Hepatocyte (in vitro differentiated cells): ENCODE measurements at regions not wholly inside any gene's neighbourhood (a gene's known extent, or its start where the extent isn't known, plus 50 kb on each side); places are given as distances from the start of the nearest gene placed in this dataset.

ENCODE experiments used
- DNase-seq: peaks from one replicate; pipeline ENCODE4 v3.0.0-alpha.2; 2016; ENCODE audit warnings: low spot score
- H2AFZ ChIP-seq: fragments of 200-600 bp; sonication (generic); 2 replicates; pipeline ENCODE4 v1.6.0; 2016; ENCODE audit warnings: antibody characterized with exemption, mild to moderate bottlenecking
- H3K27ac ChIP-seq: fragments of 200-600 bp; sonication (generic); 2 replicates; pipeline ENCODE4 v1.5.1; 2016; ENCODE audit warnings: mild to moderate bottlenecking
- H3K27me3 ChIP-seq: fragments of 200-600 bp; sonication (generic); 2 replicates; pipeline ENCODE4 v1.6.1; 2016
- H3K36me3 ChIP-seq: fragments of 200-600 bp; sonication (generic); replicated peaks from 2 replicates; pipeline ENCODE4 v1.5.1; 2016; ENCODE audit warnings: low read depth; ENCODE audit not compliant: insufficient read depth
- H3K4me1 ChIP-seq: fragments of 200-600 bp; sonication (generic); 2 replicates; pipeline ENCODE4 v1.5.1; 2016; ENCODE audit warnings: mild to moderate bottlenecking, moderate library complexity; ENCODE audit not compliant: insufficient read depth
- H3K4me2 ChIP-seq: fragments of 200-600 bp; sonication (generic); 2 replicates; pipeline ENCODE4 v1.6.0; 2016
- H3K4me3 ChIP-seq: fragments of 200-600 bp; sonication (generic); 2 replicates; pipeline ENCODE4 v1.5.1; 2016; ENCODE audit warnings: mild to moderate bottlenecking
- H3K79me2 ChIP-seq: fragments of 200-600 bp; sonication (generic); 2 replicates; pipeline ENCODE4 v1.6.0; 2017; ENCODE audit warnings: mild to moderate bottlenecking
- H3K9me2 ChIP-seq: fragments of 200-600 bp; sonication (generic); replicated peaks from 2 replicates; pipeline ENCODE4 v1.6.0; 2017; ENCODE audit warnings: mild to moderate bottlenecking; ENCODE audit not compliant: insufficient read depth
- H3K9me3 ChIP-seq: fragments of 200-600 bp; sonication (generic); 2 replicates; pipeline ENCODE4 v1.5.1; 2016; ENCODE audit warnings: low read depth, mild to moderate bottlenecking
- H4K20me1 ChIP-seq: fragments of 200-600 bp; sonication (generic); 2 replicates; pipeline ENCODE4 v1.6.0; 2016; ENCODE audit warnings: mild to moderate bottlenecking; ENCODE audit not compliant: insufficient read depth, poor library complexity, severe bottlenecking
- EZH2 ChIP-seq: fragments of 200-600 bp; sonication (generic); IDR thresholded peaks from 2 replicates; pipeline ENCODE4 v1.6.1; 2016; ENCODE audit warnings: antibody characterized with exemption, mild to moderate bottlenecking, borderline replicate concordance
- EZH2phosphoT487 ChIP-seq: fragments of 200-600 bp; sonication (generic); IDR thresholded peaks from one replicate; pipeline ENCODE4 v1.6.1; 2018; ENCODE audit warnings: antibody characterized with exemption, mild to moderate bottlenecking, low read depth, moderate library complexity; ENCODE audit not compliant: unreplicated experiment, severe bottlenecking
- WGBS: methylation state at CpG from one replicate; pipeline ENCODE4 v1.1.6; 2016; ENCODE audit warnings: low lambda C conversion rate; ENCODE audit errors: missing lambda C conversion rate; 5-methylcytosine and 5-hydroxymethylcytosine counted together
- TF ChIP-seq, protein P1 (sequence below): fragments of 200-600 bp; sonication (generic); IDR thresholded peaks from 2 replicates; pipeline ENCODE4 v1.5.1; 2016; ENCODE audit warnings: antibody characterized with exemption, mild to moderate bottlenecking; ENCODE audit not compliant: poor library complexity

- Histone ChIP-seq H3K9me2 (no peaks in the 10 kb centered on the region), H3K4me3 (no peak overlapping the region), H3K4me1 (peaks cover 17% of the 10 kb centered on the region), H3K27me3 (no peaks in the 10 kb centered on the region), H4K20me1 (no peaks in the 10 kb centered on the region), H3K36me3 (no peaks in the 10 kb centered on the region), H3K27ac (no peak overlapping the region), H3K4me2 (no peak overlapping the region), H3K9me3 (no peaks in the 10 kb centered on the region), H3K79me2 (no peaks in the 10 kb centered on the region), H2AFZ (no peak overlapping the region)
- no peak for DNase-seq
- TF ChIP-seq, protein P1, sequence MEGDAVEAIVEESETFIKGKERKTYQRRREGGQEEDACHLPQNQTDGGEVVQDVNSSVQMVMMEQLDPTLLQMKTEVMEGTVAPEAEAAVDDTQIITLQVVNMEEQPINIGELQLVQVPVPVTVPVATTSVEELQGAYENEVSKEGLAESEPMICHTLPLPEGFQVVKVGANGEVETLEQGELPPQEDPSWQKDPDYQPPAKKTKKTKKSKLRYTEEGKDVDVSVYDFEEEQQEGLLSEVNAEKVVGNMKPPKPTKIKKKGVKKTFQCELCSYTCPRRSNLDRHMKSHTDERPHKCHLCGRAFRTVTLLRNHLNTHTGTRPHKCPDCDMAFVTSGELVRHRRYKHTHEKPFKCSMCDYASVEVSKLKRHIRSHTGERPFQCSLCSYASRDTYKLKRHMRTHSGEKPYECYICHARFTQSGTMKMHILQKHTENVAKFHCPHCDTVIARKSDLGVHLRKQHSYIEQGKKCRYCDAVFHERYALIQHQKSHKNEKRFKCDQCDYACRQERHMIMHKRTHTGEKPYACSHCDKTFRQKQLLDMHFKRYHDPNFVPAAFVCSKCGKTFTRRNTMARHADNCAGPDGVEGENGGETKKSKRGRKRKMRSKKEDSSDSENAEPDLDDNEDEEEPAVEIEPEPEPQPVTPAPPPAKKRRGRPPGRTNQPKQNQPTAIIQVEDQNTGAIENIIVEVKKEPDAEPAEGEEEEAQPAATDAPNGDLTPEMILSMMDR, result no peak
- TF ChIP-seq EZH2phosphoT487 (no peak), EZH2 (no peak)
- 95% methylated on average over 6 of the region's 6 CpGs for WGBS
Measured at GRCh38 chr6:143586557-143586956, 75.0 kb upstream of the FUCA2 start.

GRCh38 chr6:143585716-143586115 lies 74.2 kb upstream of the FUCA2 start:
- no peaks in the 10 kb centered on the region for H4K20me1 ChIP-seq
- 84% methylated on average over 4 of the region's 4 CpGs for WGBS
- no peak overlapping the region for H3K4me2 ChIP-seq
- H3K27me3 ChIP-seq, result no peaks in the 10 kb centered on the region
- no peaks in the 10 kb centered on the region for H3K9me3 ChIP-seq
- peak overlapping the region; percentile 26 for H3K27ac ChIP-seq
- TF ChIP-seq, protein P1, result no peak
- TF ChIP-seq EZH2phosphoT487 (no peak), EZH2 (no peak)
- H2AFZ ChIP-seq, result no peak overlapping the region
- H3K36me3 ChIP-seq, result no peaks in the 10 kb centered on the region
- H3K4me1 ChIP-seq, result peaks cover 17% of the 10 kb centered on the region
- no peaks in the 10 kb centered on the region for H3K79me2 ChIP-seq
- no peaks in the 10 kb centered on the region for H3K9me2 ChIP-seq
- H3K4me3 ChIP-seq, result no peak overlapping the region
- DNase-seq, result no peak

- no peaks in the 10 kb centered on the region for H3K9me2 ChIP-seq
- H2AFZ ChIP-seq, result no peak overlapping the region
- DNase-seq, result no peak
- no peaks in the 10 kb centered on the region for H3K27me3 ChIP-seq
- H4K20me1 ChIP-seq, result no peaks in the 10 kb centered on the region
- peaks cover 17% of the 10 kb centered on the region for H3K4me1 ChIP-seq
- no peak for TF ChIP-seq EZH2
- no peak for TF ChIP-seq EZH2phosphoT487
- TF ChIP-seq, protein P1, result no peak
- H3K27ac ChIP-seq, result peak overlapping the region; percentile 26
- 86% methylated on average over 1 of the region's 1 CpG for WGBS
- no peaks in the 10 kb centered on the region for H3K36me3 ChIP-seq
- no peak overlapping the region for H3K4me2 ChIP-seq
- no peak overlapping the region for H3K4me3 ChIP-seq
- H3K79me2 ChIP-seq, result no peaks in the 10 kb centered on the region
- no peaks in the 10 kb centered on the region for H3K9me3 ChIP-seq
Measured at GRCh38 chr6:143585241-143585640, 73.7 kb upstream of the FUCA2 start.
